ENCODE measurements at regions not wholly inside any gene's neighbourhood (a gene's known extent, or its start where the extent isn't known, plus 50 kb on each side); places are given as distances from the start of the nearest gene placed in this dataset.
A peak's percentile ranks its signal among the peaks of the same experiment; 100 is the strongest.
"Not testable (repeated sequence)": the region's sequence is repeated elsewhere in the genome, so short reads cannot be mapped to it uniquely, and the experiment has no call there.

DNA sequence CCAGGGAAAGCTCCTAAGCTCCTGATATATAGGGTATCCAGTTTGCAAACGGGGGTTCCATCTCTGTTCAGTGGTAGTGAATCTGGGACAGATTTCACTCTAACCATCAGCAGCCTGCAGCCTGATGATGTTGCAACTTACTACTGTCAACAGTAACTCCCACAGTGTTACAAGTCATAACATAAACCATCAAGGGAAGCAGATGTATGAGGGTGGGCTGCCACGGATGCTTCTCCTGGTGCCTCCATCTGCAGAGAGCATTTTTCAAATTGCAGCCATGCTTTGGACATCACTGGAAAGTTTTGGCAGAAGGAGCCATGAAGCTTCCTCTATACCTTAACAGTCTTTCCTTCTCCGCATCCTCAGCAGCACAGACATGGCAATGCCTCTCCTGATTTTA lies 234.5 kb downstream of the ANKRD36B start:
- H3K4me3 ChIP-seq (ENCODE audit: low read depth, low read length): no peak overlapping the region
- peak; percentile 8 for DNase-seq (ENCODE audit: low read depth)
- TF ChIP-seq, protein P1, sequence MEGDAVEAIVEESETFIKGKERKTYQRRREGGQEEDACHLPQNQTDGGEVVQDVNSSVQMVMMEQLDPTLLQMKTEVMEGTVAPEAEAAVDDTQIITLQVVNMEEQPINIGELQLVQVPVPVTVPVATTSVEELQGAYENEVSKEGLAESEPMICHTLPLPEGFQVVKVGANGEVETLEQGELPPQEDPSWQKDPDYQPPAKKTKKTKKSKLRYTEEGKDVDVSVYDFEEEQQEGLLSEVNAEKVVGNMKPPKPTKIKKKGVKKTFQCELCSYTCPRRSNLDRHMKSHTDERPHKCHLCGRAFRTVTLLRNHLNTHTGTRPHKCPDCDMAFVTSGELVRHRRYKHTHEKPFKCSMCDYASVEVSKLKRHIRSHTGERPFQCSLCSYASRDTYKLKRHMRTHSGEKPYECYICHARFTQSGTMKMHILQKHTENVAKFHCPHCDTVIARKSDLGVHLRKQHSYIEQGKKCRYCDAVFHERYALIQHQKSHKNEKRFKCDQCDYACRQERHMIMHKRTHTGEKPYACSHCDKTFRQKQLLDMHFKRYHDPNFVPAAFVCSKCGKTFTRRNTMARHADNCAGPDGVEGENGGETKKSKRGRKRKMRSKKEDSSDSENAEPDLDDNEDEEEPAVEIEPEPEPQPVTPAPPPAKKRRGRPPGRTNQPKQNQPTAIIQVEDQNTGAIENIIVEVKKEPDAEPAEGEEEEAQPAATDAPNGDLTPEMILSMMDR (IDR thresholded peaks at IDR 0.05; ENCODE audit: insufficient read depth, low read depth, low read length): no peak

DNA sequence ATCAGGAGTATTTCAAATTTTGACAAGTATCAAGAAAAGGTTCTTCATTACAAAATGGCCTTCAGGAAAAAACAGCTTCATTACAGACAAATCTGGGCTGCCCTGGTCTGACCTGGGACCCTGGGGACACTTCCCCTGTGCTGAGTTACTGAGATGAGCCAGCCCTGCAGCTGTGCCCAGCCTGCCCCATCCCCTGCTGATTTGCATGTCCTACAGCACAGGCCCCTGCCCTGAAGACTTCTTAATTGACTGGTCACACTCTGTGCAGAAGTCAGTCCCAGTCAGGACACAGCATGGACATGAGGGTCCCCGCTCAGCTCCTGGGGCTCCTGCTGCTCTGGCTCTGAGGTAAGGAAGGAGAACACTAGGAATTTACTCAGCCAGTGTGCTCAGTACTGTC lies 235.1 kb downstream of the ANKRD36B start:
- no peak for DNase-seq (ENCODE audit: low read depth)
- no peak overlapping the region for H3K4me3 ChIP-seq (ENCODE audit: low read depth, low read length)
- TF ChIP-seq, protein P1 (IDR thresholded peaks at IDR 0.05; ENCODE audit: insufficient read depth, low read depth, low read length): no peak

DNA sequence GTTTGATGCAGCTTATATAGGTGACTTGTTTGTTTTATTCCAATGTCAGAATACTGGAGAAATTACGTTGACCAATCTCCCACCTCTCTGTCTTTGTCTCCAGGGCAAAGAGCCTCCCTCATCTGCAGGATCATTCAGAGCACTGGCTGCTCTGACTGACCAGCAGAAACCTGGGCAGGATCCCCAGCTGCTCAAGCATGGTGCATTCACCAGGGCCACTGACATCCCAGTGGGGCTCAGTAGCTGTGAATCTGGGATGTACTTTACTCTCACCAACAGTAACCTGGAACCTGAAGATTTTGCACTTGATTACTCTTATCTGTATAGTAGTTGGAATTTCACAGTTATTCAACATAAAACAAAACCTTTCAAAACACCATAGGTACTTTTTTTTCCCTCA lies 235.9 kb downstream of the ANKRD36 start:
- TF ChIP-seq, protein P1 (IDR thresholded peaks at IDR 0.05; ENCODE audit: insufficient read depth, low read depth, low read length): no peak
- DNase-seq (ENCODE audit: low read depth): no peak
- H3K4me3 ChIP-seq (ENCODE audit: low read depth, low read length): no peak overlapping the region

DNA sequence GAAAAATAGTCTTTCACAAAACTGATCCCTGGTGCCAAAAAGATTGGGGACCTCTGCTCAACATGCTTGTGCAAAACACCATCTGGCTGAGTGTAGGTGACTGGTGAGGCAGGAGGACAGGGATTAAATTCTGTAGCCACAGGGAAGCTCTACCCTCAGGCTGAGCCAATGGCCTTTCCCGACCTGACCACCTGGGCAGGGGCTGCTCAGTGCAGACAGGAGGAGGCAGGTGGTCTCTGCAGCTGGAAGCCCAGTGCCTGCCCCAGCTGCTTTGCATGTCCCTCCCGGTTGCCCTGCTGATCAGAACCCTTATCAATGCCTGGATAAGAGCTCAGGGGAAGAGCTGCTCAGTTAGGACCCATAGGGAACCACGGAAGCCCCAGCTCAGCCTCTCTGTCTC lies 235.3 kb downstream of the ANKRD36 start:
- H3K4me3 ChIP-seq (ENCODE audit: low read depth, low read length): no peak overlapping the region
- TF ChIP-seq, protein P1 (IDR thresholded peaks at IDR 0.05; ENCODE audit: insufficient read depth, low read depth, low read length): no peak
- no peak for DNase-seq (ENCODE audit: low read depth)

DNA sequence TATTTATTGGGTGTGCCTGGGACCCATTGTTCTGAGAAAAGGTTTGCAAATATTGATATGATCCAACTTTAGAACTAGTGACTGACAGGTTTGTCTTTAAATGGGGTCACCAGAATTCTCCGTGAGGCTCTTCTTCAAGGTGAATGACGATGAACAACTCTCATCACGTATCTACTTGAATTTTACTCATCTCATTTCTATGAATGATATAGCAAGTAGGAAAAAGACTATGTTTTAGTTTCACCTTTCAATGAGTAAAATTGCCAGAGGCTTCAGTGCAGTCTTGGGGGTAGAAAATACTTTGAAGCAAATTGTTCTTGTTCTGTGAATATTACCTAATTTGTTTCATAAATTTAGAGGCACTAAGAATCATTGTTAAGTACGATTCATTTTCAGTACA lies 232.0 kb downstream of the ANKRD36 start:
- not testable (repeated sequence) for DNase-seq (ENCODE audit: low read depth); H3K4me3 ChIP-seq (ENCODE audit: low read depth, low read length)

DNA sequence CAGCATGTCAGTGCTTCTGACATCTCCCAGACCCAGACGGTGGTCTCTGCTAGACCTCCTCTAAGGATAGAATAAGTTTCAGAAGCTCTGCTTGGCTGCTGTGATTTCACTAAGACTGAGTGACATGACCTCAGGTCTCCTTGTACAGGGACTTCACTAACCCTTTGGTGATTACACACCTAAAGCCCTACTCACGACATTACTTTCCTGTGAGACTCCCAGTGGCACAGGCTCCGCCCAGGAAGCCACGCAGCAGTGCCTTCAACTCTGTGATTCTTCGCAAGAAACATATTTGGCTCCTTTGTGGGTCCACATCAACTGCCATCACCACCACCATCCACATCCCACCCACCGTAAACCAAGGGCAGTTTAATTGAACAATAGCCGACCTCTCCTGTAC lies 220.7 kb downstream of the ANKRD36 start:
- not testable (repeated sequence) for DNase-seq (ENCODE audit: low read depth); H3K4me3 ChIP-seq (ENCODE audit: low read depth, low read length)

DNA sequence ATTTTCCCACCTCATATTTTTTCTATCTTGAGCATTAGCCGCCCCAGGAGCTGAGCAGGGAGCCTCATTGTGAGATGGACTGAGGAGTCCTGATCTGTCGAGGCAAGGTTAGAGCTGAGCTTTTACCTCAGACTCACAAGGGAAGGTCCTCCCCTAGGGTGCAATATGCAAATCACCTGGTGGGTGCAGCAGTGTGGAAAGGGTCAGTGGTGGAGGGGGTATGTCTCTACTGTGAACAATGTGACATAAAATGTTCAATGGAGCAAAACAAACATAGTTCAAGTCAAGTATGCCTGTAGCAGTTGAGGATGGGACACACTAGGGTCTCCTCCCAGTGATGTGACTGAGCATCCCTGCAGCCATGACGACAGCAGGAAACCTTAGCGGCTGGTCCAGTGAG lies 219.2 kb downstream of the ANKRD36 start:
- not testable (repeated sequence) for H3K4me3 ChIP-seq (ENCODE audit: low read depth, low read length); DNase-seq (ENCODE audit: low read depth)

DNA sequence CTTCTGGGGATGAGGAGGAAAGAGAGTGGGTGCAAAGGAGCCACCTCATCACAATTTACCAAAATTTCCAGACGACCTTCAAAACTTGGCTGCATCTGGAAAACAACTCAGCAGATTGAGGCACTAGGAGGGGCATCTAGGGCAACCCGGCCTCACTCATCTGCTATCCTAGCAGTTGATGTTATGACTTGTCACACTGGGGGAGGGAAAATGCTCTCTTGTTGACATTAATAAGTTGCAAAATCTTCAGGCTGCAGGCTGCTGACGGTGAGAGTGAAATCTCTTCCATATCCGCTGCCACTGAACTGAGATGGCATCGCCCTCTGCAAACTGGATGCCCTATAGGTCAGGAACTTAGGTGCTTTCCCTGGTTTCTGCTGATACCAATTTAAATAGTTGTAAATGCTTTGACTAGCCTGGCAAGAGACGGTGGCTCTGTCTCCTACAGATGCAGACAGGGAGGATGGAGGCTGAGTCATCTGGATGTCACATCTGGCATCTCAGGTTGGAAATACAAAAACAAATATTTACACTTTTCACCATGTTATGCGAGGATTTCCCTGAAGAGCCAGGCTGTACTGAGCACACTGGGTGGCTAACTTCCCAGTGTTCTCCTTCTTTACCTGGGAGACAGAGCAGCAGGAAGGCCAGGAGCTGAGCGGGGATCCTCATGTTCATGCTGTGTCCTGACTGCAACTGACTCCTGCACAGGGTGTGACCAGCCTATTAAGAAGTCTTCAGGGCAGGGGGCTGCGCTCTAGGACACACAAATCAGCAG lies 209.2 kb downstream of the ANKRD36 start:
- H3K4me3 ChIP-seq (ENCODE audit: low read depth, low read length); DNase-seq (ENCODE audit: low read depth): not testable (repeated sequence)

DNA sequence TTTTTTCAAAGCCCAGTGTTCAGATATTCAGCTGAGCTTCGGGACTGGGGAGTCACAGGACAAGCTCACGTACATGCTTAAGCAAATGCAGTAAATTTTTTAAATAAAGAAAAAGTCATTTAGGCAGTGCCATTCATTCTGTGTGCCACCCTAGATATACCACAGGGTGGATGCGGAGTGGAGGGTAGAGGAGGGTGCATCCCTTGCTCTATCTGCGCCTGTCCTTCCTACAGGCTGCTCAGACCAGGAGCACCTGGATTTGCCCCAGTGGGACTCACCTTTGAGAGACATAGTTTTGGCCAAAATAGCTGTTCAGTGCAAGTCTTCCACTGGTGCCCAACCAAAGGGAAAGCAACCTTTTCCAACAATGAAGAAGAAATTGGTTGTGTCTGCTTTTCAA lies 202.4 kb downstream of the ANKRD36 start:
- not testable (repeated sequence) for H3K4me3 ChIP-seq (ENCODE audit: low read depth, low read length); DNase-seq (ENCODE audit: low read depth)

DNA sequence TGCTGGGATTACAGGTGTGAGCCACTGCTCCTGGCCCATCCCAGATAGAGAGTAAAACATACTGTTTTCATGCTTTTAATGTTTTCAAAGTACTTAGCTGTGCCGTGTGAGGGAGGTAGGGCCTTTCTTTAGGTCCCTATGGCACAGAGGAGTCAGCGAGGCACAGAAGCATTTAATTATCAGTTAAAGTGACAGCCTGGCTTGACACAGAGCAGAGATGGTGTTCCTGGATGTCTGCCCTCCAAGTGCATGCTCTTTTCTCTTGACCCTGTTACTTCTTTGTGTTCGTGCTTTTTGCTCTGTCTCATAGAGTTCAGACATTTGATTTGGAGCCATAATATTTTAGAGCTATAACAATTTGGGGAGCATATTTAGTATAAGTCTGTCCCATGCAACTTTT lies 199.5 kb downstream of the ANKRD36 start:
- DNase-seq (ENCODE audit: low read depth); H3K4me3 ChIP-seq (ENCODE audit: low read depth, low read length): not testable (repeated sequence)

DNA sequence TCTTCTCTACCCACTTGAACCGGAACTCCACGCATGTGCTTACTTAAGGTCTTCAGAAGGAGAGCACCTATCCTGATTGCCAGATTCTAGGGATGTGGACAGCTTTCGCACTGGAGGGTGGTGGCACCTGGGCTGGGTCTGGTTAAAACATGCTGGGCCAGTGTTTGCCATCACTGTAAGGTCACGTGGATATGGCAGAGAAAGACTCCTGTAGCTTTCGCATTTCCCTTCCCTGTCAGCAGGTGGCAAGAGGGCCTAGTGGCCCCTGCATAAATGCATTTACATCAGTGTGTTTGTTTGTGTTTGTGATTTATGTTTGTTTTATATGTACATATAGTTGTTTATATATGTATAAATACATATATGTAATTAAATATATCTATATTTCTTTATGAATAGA lies 192.5 kb downstream of the ANKRD36 start:
- H3K4me3 ChIP-seq (ENCODE audit: low read depth, low read length); DNase-seq (ENCODE audit: low read depth): not testable (repeated sequence)

DNA sequence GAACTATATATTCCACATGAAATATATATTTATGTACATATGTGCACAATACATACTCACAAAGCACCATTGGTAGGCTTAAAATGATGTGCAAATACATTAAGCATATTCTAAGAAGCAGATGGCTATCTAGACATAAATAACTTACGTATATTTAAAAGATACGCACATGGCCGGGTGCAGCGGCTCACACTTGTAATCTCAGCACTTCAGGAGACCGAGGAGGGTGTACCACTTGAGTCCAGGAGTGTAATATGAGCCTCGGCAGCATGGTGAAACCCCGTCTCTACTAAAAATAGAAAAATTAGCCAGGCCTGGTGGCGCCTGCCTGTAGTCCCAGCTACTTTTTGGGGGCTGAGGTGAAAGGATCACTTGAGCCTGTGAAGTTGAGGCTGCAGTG lies 189.9 kb downstream of the ANKRD36 start:
- not testable (repeated sequence) for H3K4me3 ChIP-seq (ENCODE audit: low read depth, low read length); DNase-seq (ENCODE audit: low read depth)

DNA sequence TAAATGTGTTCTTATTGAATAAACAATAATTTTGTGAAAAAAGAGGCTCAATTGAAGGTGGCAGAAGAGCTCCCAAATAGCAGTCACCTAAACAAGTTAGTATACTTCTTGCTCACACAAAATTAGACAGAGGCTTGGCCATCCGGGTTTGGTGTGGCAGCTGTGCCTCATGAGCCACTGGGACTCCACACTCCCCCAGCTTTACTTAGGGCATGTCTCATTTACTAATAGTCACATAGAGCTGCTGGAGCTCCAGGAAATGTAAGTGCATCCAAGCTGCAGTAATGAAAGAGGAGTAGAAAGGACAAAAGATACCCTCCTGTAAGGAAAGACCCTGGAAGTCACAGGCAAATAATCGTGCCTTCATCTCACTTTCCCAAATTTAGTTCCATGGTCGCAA lies 188.8 kb downstream of the ANKRD36 start:
- not testable (repeated sequence) for H3K4me3 ChIP-seq (ENCODE audit: low read depth, low read length); DNase-seq (ENCODE audit: low read depth)

Measured in fibroblast of villous mesenchyme (primary cell).